Epithelial cell of esophagus (primary cell): ENCODE measurements at regions not wholly inside any gene's neighbourhood (a gene's known extent, or its start where the extent isn't known, plus 50 kb on each side); places are given as distances from the start of the nearest gene placed in this dataset.

Experiments
- DNase-seq: peaks from one replicate; pipeline ENCODE4 v3.0.0; 2010; ENCODE audit warnings: low read depth
- H3K4me3 ChIP-seq: 2 replicates; pipeline ENCODE4 v1.5.1; 2011; ENCODE audit warnings: mild to moderate bottlenecking, low read length, control low read depth
- TF ChIP-seq, protein P1 (sequence below): IDR thresholded peaks from 2 replicates; pipeline ENCODE4 v1.5.1; 2011; ENCODE audit warnings: low read depth, mild to moderate bottlenecking, low read length, control low read depth, inconsistent platforms; ENCODE audit not compliant: insufficient read depth; ENCODE audit errors: missing control alignments

DNA sequence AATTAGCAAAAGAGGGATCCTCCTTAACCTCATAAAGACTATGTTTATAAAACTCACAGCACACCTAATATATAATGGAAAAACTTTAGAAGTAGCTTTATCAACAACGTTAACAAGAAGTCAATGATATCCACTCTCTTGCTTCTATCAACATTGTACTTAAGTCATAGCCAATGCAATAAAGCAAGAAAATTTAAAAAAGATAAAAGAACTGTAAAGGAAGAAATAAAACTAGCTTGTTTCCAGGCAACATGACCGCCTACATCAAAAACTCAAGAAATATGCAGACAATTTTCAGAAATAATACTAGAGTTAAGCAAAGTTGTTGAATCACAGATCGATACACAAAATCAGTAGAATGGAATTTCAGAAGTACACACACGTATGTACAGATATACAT is 375.5 kb upstream of the SPRED2 start:
- no peak overlapping the region for H3K4me3 ChIP-seq
- DNase-seq, result no peak
- TF ChIP-seq, protein P1, sequence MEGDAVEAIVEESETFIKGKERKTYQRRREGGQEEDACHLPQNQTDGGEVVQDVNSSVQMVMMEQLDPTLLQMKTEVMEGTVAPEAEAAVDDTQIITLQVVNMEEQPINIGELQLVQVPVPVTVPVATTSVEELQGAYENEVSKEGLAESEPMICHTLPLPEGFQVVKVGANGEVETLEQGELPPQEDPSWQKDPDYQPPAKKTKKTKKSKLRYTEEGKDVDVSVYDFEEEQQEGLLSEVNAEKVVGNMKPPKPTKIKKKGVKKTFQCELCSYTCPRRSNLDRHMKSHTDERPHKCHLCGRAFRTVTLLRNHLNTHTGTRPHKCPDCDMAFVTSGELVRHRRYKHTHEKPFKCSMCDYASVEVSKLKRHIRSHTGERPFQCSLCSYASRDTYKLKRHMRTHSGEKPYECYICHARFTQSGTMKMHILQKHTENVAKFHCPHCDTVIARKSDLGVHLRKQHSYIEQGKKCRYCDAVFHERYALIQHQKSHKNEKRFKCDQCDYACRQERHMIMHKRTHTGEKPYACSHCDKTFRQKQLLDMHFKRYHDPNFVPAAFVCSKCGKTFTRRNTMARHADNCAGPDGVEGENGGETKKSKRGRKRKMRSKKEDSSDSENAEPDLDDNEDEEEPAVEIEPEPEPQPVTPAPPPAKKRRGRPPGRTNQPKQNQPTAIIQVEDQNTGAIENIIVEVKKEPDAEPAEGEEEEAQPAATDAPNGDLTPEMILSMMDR, result no peak

GRCh38 chr2:65804777-65805176 is 372.4 kb upstream of the SPRED2 start:
- DNase-seq, result no peak
- TF ChIP-seq, protein P1, result no peak
- no peak overlapping the region for H3K4me3 ChIP-seq

GRCh38 chr2:65802298-65802942 is 370.0 kb upstream of the SPRED2 start:
- no peak overlapping the region for H3K4me3 ChIP-seq
- TF ChIP-seq, protein P1, result no peak
- DNase-seq, result no peak

DNA sequence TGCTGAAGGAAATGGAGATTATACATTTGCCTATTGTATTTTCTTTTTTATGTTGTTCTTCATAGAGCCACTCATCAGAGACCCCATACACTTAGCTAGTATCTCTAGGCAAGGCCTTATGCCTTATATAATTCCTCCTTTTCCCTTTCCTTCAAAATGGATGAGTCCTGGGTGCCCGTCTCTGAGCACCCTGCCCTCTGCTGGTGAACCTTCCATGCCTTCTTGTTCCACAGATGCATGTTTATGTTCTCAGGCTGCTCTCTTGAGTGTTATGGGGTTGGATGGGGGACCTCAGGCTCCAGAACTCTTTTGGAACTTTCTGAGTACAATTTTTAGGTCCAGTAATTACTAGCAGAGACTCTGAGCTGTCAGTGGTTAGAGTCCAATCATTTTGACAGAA is 368.6 kb upstream of the SPRED2 start:
- TF ChIP-seq, protein P1, result peak; percentile 44
- DNase-seq, result peak; percentile 59
- no peak overlapping the region for H3K4me3 ChIP-seq

GRCh38 chr2:65799141-65799854 is 366.9 kb upstream of the SPRED2 start:
- no peak for DNase-seq
- TF ChIP-seq, protein P1, result no peak

DNA sequence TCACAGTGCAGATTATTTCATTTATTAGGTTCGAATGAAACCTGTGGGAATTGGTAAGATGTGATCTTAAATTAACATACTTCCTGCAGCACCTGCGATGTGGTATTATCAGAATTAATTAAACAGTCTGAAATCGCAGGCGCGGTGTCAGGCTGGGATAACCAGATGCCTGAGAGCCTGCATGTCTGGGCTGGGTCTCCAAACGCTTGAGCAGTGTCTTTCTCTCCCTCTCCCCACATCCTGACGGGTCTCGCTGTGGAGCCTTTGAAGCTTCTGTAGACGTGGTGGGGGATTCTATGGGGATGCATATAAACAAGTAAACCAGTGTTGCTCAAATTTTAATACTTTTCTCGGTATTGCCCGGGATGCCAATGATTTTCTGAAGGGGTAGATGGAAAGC is 366.2 kb upstream of the SPRED2 start:
- TF ChIP-seq, protein P1, result no peak
- no peak for DNase-seq
- H3K4me3 ChIP-seq, result no peak overlapping the region

More at GRCh38 chr2:65799141-65799854, 366.9 kb upstream of the SPRED2 start:
- no peak overlapping the region for H3K4me3 ChIP-seq
